Sigmoid colon (tissue), 6 donors: ENCODE measurements at regions not wholly inside any gene's neighbourhood (a gene's known extent, or its start where the extent isn't known, plus 50 kb on each side); places are given as distances from the start of the nearest gene placed in this dataset.

Experiments
- DNase-seq: peaks from one replicate; pipeline ENCODE4 v3.0.0-alpha.2; 2019
- H3K27ac ChIP-seq, 4 donors: fragments of 200-600 bp; sonication (generic); one replicate each; pipeline ENCODE4 v1.5.1; 2016 to 2019; ENCODE audit warnings: mild to moderate bottlenecking in 1 of 4
- H3K27me3 ChIP-seq, 3 donors: fragments of 200-600 bp; sonication (generic); one replicate each; pipeline ENCODE4 v1.5.1; 2019; ENCODE audit warnings: mild to moderate bottlenecking in 1 of 3
- H3K36me3 ChIP-seq, 4 donors: fragments of 200-600 bp; sonication (generic); one replicate each; pipeline ENCODE4 v1.5.1; 2016 to 2019
- H3K4me1 ChIP-seq, 4 donors: fragments of 200-600 bp; sonication (generic); one replicate each; pipeline ENCODE4 v1.5.1; 2017 to 2019
- H3K4me3 ChIP-seq, 4 donors: fragments of 200-600 bp; sonication (generic); one replicate each; pipeline ENCODE4 v1.5.1; 2017 to 2019; ENCODE audit warnings: mild to moderate bottlenecking in 2 of 4, moderate library complexity in 1 of 4
- H3K9me3 ChIP-seq, 4 donors: fragments of 200-600 bp in 3 of 4; sonication (generic) in 3 of 4; one replicate each; pipeline versions ENCODE4 v1.5.1 to v1.6.1; 2013 to 2019
- EP300 ChIP-seq, 4 donors: sonication (generic); formaldehyde crosslinking; IDR thresholded peaks; one replicate each; pipeline ENCODE4 v1.6.1; 2017; ENCODE audit warnings: antibody characterized with exemption in 4 of 4
- POLR2A ChIP-seq, 2 donors: fragments of 450-650 bp; IDR thresholded peaks; one replicate each; pipeline ENCODE4 v1.6.1; 2016; ENCODE audit warnings: antibody characterized with exemption in 2 of 2, mild to moderate bottlenecking in 2 of 2, moderate library complexity in 2 of 2
- POLR2AphosphoS5 ChIP-seq, 4 donors: sonication (generic); formaldehyde crosslinking; IDR thresholded peaks; one replicate each; pipeline ENCODE4 v1.6.1; 2017; ENCODE audit warnings: antibody characterized with exemption in 4 of 4
- WGBS, 2 donors: extraction: QIAGEN DNeasy Blood & Tissue Kit; methylation state at CpG; one replicate each; pipeline ENCODE4 v1.1.7; 2013; 5-methylcytosine and 5-hydroxymethylcytosine counted together
- intact Hi-C: fragments of 100-400 bp; cut with DNase I; formaldehyde crosslinking; loops from one replicate; pipeline ENCODE4 v1.15.1; 2023
- TF ChIP-seq, protein P1 (sequence below), 4 experiments: fragments of 450-650 bp in 3 of 4; fragments of 200-600 bp in 1 of 4; IDR thresholded peaks; one replicate each; pipeline ENCODE4 v1.5.1; 2016 to 2019; ENCODE audit warnings: antibody characterized with exemption in 4 of 4, mild to moderate bottlenecking in 3 of 4, moderate library complexity in 2 of 4
- donor health status: healthy with polysubstance abuse.
- donor health status: healthy.

DNA sequence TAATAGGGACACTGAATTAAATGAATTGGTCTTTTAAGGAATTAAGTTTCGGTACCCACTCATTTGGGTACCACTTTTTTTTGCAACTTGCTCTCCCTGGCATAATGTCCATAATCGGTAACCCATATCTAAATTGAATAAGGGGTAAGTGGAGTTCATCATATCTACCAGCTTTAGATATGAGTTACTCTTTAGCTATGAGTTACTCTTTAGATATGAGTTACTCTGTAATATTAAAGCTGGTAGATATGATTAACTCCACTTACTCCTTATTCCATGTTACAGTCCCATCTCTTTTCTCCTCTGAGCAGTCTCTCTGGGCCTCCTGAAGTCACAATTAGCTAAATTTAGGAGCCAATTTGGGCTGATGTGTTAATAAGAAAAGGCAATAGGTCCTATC is 85.7 kb downstream of the TEX13C start:
- Histone ChIP-seq H3K4me1 (no peaks in the 10 kb centered on the region), H3K9me3 (no peaks in the 10 kb centered on the region), H3K4me3 (no peak overlapping the region), H3K27ac (no peak overlapping the region), H3K36me3 (no peaks in the 10 kb centered on the region), H3K27me3 (no peaks in the 10 kb centered on the region)
- intact Hi-C loops: no loop called here
- no peak for DNase-seq
- WGBS, 2 donors: 85 to 91% methylated on average over 2 of the region's 2 CpGs
- no peak for TF ChIP-seq EP300 (IDR thresholded peaks at IDR 0.05)
- TF ChIP-seq POLR2A (IDR thresholded peaks at IDR 0.05): no peak
- TF ChIP-seq, protein P1, sequence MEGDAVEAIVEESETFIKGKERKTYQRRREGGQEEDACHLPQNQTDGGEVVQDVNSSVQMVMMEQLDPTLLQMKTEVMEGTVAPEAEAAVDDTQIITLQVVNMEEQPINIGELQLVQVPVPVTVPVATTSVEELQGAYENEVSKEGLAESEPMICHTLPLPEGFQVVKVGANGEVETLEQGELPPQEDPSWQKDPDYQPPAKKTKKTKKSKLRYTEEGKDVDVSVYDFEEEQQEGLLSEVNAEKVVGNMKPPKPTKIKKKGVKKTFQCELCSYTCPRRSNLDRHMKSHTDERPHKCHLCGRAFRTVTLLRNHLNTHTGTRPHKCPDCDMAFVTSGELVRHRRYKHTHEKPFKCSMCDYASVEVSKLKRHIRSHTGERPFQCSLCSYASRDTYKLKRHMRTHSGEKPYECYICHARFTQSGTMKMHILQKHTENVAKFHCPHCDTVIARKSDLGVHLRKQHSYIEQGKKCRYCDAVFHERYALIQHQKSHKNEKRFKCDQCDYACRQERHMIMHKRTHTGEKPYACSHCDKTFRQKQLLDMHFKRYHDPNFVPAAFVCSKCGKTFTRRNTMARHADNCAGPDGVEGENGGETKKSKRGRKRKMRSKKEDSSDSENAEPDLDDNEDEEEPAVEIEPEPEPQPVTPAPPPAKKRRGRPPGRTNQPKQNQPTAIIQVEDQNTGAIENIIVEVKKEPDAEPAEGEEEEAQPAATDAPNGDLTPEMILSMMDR (IDR thresholded peaks at IDR 0.05): no peak
- no peak for TF ChIP-seq POLR2AphosphoS5 (IDR thresholded peaks at IDR 0.05)

DNA sequence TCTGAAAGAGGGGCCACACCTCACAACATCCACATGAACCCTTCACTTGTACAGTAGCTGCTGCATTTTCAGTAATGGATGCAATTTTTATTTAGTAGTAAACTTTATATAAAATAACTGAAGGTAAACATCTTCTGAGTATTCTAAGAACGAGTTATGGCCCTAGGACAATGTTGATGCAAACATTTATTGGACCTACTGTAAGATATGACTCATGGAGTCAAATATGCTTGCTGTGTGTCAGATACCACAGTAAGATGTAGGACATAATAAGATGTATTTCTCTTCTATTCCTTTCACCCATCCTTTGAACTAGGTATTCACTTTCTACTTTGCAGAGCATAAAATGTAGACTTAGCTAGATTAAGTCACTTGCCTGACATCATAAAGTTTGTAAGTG is 87.6 kb downstream of the TEX13C start:
- Histone ChIP-seq H3K36me3 (no peaks in the 10 kb centered on the region), H3K27ac (no peak overlapping the region), H3K4me1 (no peaks in the 10 kb centered on the region), H3K27me3 (no peaks in the 10 kb centered on the region), H3K4me3 (no peak overlapping the region), H3K9me3 (no peaks in the 10 kb centered on the region)
- 30 to 68% methylated on average over 1 of the region's 1 CpG for WGBS, 2 donors
- TF ChIP-seq POLR2AphosphoS5 (IDR thresholded peaks at IDR 0.05): no peak
- DNase-seq: no peak
- intact Hi-C loops: no loop called here

DNA sequence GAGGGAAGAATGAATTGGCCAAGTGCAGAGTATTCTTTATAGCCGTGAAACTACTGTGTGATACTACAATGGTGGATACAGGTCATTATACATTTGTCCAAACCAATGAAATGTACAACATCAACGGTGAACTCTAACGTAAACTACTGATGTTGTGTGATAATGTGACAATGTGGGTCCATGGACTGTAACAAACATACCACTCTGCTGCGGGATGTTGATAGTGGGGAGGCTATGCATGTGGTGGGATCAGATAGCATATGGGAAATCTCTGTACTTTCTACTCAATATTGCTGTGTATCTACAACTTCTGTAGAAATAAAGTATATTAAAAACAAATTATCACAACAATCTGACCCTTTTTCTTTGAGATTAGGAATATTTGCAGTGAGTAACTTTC is 101.1 kb downstream of the TEX13C start:
- 84 to 93% methylated on average over 4 of the region's 4 CpGs for WGBS, 2 donors
- intact Hi-C loops: no loop called here
- no peak for DNase-seq

DNA sequence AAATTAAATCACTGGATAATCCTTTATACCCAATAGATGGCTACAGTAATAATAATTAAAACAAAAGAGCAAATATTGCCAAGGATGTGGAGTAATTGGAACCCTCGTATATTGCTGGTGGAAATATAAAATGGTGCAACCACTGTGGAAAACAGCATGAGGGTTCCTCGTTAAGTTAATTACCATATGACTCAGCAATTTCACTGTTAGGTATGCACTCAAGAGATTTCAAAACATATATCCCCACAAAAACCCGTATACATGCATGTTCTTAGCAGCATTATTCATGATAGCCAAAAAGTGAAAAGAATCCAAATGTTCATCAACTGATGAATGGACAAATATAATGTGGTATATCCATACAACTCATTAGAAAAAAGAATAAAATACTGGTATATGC is 103.3 kb downstream of the TEX13C start:
- 72 to 81% methylated on average over 3 of the region's 3 CpGs for WGBS, 2 donors
- Histone ChIP-seq H3K36me3 (no peaks in the 10 kb centered on the region), H3K9me3 (no peaks in the 10 kb centered on the region), H3K27me3 (no peaks in the 10 kb centered on the region), H3K27ac (no peak overlapping the region), H3K4me3 (no peak overlapping the region), H3K4me1 (no peaks in the 10 kb centered on the region)
- TF ChIP-seq POLR2AphosphoS5 (IDR thresholded peaks at IDR 0.05) (no peak), EP300 (IDR thresholded peaks at IDR 0.05) (no peak), POLR2A (IDR thresholded peaks at IDR 0.05) (no peak)
- TF ChIP-seq, protein P1 (IDR thresholded peaks at IDR 0.05): no peak
- DNase-seq: no peak
- intact Hi-C loops: no loop called here

More for the DNA sequence above, 101.1 kb downstream of the TEX13C start:
- Histone ChIP-seq H3K27ac (no peak overlapping the region), H3K36me3 (no peaks in the 10 kb centered on the region), H3K9me3 (no peaks in the 10 kb centered on the region), H3K4me3 (no peak overlapping the region), H3K4me1 (no peaks in the 10 kb centered on the region), H3K27me3 (no peaks in the 10 kb centered on the region)
- TF ChIP-seq POLR2A (IDR thresholded peaks at IDR 0.05) (no peak), EP300 (IDR thresholded peaks at IDR 0.05) (no peak), POLR2AphosphoS5 (IDR thresholded peaks at IDR 0.05) (no peak)
- TF ChIP-seq, protein P1 (IDR thresholded peaks at IDR 0.05): no peak

DNA sequence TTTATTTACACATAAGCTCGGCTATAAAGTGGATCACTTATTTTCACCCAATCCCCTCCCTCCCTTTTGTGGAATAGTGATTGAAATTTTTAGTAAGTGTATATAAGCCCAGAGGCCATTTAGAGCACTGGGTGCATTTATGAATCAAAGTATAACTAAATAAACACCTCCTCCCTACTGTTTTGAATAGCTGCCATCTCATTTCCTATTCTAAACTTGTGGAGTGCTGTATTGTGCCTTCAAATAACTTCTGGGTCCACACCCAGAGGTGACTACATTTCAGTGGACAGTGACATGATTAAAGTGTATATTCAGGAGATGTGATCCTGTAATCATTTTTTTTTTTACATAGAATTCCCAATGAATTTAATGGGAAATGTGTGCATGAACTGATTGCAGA is 104.9 kb downstream of the TEX13C start:
- no peak overlapping the region for H3K27ac ChIP-seq
- intact Hi-C loops: no loop called here
- DNase-seq: no peak
- no peaks in the 10 kb centered on the region for H3K9me3 ChIP-seq
- H3K4me1 ChIP-seq: no peaks in the 10 kb centered on the region
- TF ChIP-seq POLR2A (IDR thresholded peaks at IDR 0.05) (no peak), POLR2AphosphoS5 (IDR thresholded peaks at IDR 0.05) (no peak), EP300 (IDR thresholded peaks at IDR 0.05) (no peak)
- TF ChIP-seq, protein P1 (IDR thresholded peaks at IDR 0.05): no peak
- H3K36me3 ChIP-seq: no peaks in the 10 kb centered on the region
- 31 to 71% methylated on average over 1 of the region's 1 CpG for WGBS, 2 donors
- no peak overlapping the region for H3K4me3 ChIP-seq
- no peaks in the 10 kb centered on the region for H3K27me3 ChIP-seq
